ENCODE measurements at regions not wholly inside any gene's neighbourhood (a gene's known extent, or its start where the extent isn't known, plus 50 kb on each side); places are given as distances from the start of the nearest gene placed in this dataset.

GRCh38 chr1:4599951-4600481 is 54.4 kb upstream of the AJAP1 start:
- H3K4me1 ChIP-seq (ENCODE audit: control insufficient read depth, insufficient read depth, low read length), result no peaks in the 10 kb centered on the region
- DNase-seq (ENCODE audit: low read depth, low spot score) (no peak), ATAC-seq (no peak; the same call in 1 of the 2 replicates)
- BruUV-seq (replicated peaks), result no TSS peak
- no peak overlapping the region for H3K4me3 ChIP-seq (ENCODE audit: low read depth in 2 of 2, low read length in 2 of 2)
- no peak for TF ChIP-seq SIN3A (IDR thresholded peaks at IDR 0.05; ENCODE audit: borderline replicate concordance, insufficient read depth, low read depth, low read length)
- no peak for TF ChIP-seq CTCF (IDR thresholded peaks at IDR 0.05)
- TF ChIP-seq, protein P1, sequence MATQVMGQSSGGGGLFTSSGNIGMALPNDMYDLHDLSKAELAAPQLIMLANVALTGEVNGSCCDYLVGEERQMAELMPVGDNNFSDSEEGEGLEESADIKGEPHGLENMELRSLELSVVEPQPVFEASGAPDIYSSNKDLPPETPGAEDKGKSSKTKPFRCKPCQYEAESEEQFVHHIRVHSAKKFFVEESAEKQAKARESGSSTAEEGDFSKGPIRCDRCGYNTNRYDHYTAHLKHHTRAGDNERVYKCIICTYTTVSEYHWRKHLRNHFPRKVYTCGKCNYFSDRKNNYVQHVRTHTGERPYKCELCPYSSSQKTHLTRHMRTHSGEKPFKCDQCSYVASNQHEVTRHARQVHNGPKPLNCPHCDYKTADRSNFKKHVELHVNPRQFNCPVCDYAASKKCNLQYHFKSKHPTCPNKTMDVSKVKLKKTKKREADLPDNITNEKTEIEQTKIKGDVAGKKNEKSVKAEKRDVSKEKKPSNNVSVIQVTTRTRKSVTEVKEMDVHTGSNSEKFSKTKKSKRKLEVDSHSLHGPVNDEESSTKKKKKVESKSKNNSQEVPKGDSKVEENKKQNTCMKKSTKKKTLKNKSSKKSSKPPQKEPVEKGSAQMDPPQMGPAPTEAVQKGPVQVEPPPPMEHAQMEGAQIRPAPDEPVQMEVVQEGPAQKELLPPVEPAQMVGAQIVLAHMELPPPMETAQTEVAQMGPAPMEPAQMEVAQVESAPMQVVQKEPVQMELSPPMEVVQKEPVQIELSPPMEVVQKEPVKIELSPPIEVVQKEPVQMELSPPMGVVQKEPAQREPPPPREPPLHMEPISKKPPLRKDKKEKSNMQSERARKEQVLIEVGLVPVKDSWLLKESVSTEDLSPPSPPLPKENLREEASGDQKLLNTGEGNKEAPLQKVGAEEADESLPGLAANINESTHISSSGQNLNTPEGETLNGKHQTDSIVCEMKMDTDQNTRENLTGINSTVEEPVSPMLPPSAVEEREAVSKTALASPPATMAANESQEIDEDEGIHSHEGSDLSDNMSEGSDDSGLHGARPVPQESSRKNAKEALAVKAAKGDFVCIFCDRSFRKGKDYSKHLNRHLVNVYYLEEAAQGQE (IDR thresholded peaks at IDR 0.05; ENCODE audit: insufficient read depth in 1 of 2, low read depth in 2 of 2, low read length in 1 of 2), result no peak
- TF ChIP-seq TCF7L2 (IDR thresholded peaks at IDR 0.05; ENCODE audit: low read depth, low read length), result no peak
- TF ChIP-seq POLR2AphosphoS5 (IDR thresholded peaks at IDR 0.05; ENCODE audit: low read depth, low read length), result no peak
- no peak overlapping the region for H3K27ac ChIP-seq (ENCODE audit: low read length)
- H3K27me3 ChIP-seq (ENCODE audit: control insufficient read depth, insufficient read depth, low read length), result peaks cover 3% of the 10 kb centered on the region; the same call in 1 of the 2 replicates
- H3K36me3 ChIP-seq (ENCODE audit: control insufficient read depth, insufficient read depth, low read length), result no peaks in the 10 kb centered on the region
- POLR2A ChIA-PET, result no interaction called here
- no peaks in the 10 kb centered on the region for H3K9me3 ChIP-seq (ENCODE audit: control insufficient read depth, insufficient read depth, low read depth, low read length)
- in situ Hi-C loops (cut with HindIII; ENCODE audit: low pct_unique_long_range_greater_than_20kb, low sequenced_read_pairs), result no loop called here
- CTCF ChIA-PET, result interaction anchor here (0.6 kb wide), 1 partner anchor 966 kb away, joined by 3 read pairs; no protein-coding TSS in a partner anchor
- intact Hi-C loops (cut with micrococcal nuclease; ENCODE audit: unreplicated experiment), result no loop called here

DNA sequence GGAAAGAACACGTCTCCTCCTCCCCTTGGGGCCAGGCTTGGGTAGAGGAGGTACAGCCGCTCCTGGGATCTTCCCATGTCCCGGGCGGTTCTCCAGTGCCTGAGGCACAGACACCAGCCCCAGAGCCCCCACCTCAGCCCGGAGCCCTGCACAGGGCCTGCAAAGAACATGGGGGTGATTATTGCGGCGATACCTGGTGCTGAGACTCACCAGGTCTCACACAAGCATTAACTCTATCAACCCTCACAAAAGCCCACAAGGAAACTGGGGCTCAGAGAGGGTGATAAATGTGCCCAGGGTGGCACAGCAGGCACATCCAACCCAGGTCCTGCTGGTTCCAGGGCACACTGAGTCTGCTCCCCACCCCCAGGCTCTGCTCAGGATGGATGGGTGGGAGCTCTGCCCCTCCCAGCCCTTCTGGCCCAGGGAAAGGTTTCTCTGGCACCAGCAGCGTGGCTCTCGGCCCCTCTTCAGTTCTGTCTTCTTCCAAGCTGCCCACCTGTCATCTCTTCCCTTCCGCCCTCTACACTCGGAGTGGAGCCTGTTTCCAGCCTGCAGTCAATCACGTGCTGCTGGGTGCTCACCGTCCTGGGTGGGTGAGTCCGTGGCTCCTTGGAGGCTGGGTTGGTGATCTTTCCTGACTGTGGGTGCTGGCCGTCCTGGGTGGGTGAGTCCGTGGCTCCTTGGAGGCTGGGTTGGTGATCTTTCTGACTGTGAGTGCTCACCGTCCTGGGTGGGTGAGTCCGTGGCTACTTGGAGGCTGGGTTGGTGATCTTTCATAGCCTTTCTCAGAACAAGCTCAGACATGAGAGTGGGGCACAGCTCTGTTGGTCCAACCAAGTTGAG is 53.6 kb upstream of the AJAP1 start:
- Histone ChIP-seq H3K9me3 (ENCODE audit: control insufficient read depth, insufficient read depth, low read depth, low read length) (no peaks in the 10 kb centered on the region), H3K4me3 (ENCODE audit: low read depth in 2 of 2, low read length in 2 of 2) (no peak overlapping the region), H3K4me1 (ENCODE audit: control insufficient read depth, insufficient read depth, low read length) (no peaks in the 10 kb centered on the region), H3K27ac (ENCODE audit: low read length) (no peak overlapping the region), H3K27me3 (ENCODE audit: control insufficient read depth, insufficient read depth, low read length) (peaks cover 3% of the 10 kb centered on the region; the same call in 1 of the 2 replicates), H3K36me3 (ENCODE audit: control insufficient read depth, insufficient read depth, low read length) (no peaks in the 10 kb centered on the region)
- BruUV-seq (replicated peaks), result no TSS peak
- no peak for TF ChIP-seq TCF7L2 (IDR thresholded peaks at IDR 0.05; ENCODE audit: low read depth, low read length)
- TF ChIP-seq SIN3A (IDR thresholded peaks at IDR 0.05; ENCODE audit: borderline replicate concordance, insufficient read depth, low read depth, low read length), result no peak
- no peak for TF ChIP-seq POLR2AphosphoS5 (IDR thresholded peaks at IDR 0.05; ENCODE audit: low read depth, low read length)
- no peak for TF ChIP-seq CTCF (IDR thresholded peaks at IDR 0.05)
- TF ChIP-seq, protein P1 (IDR thresholded peaks at IDR 0.05; ENCODE audit: insufficient read depth in 1 of 2, low read depth in 2 of 2, low read length in 1 of 2), result no peak
- in situ Hi-C loops (cut with HindIII; ENCODE audit: low pct_unique_long_range_greater_than_20kb, low sequenced_read_pairs), result no loop called here
- POLR2A ChIA-PET, result no interaction called here
- CTCF ChIA-PET, result no interaction called here
- ATAC-seq (no peak), DNase-seq (ENCODE audit: low read depth, low spot score) (no peak)
- intact Hi-C loops (cut with micrococcal nuclease; ENCODE audit: unreplicated experiment), result no loop called here

All from Panc1 (cell line).